GM13976 (cell line): ENCODE measurements at regions not wholly inside any gene's neighbourhood (a gene's known extent, or its start where the extent isn't known, plus 50 kb on each side); places are given as distances from the start of the nearest gene placed in this dataset.
"Not testable (repeated sequence)": the region's sequence is repeated elsewhere in the genome, so short reads cannot be mapped to it uniquely, and the experiment has no call there.

Experiments
- DNase-seq: peaks from one replicate; pipeline ENCODE4 v3.0.0; 2012; ENCODE audit warnings: low spot score
- CTCF ChIP-seq: IDR thresholded peaks from 2 replicates; pipeline ENCODE4 v1.5.1; 2012; ENCODE audit warnings: borderline replicate concordance, mild to moderate bottlenecking; ENCODE audit not compliant: insufficient read depth; ENCODE audit errors: extremely low read depth, missing control alignments, control extremely low read depth
- in situ Hi-C: fragments of 300-500 bp; cut with MboI; formaldehyde crosslinking; loops from one replicate; pipeline ENCODE4 v1.12.0; 2022; ENCODE audit warnings: low sequenced_read_pairs, mixed read lengths, inconsistent platforms; ENCODE audit not compliant: unreplicated experiment

- no peak for DNase-seq
- no peak for TF ChIP-seq CTCF
- in situ Hi-C loops: no loop called here
Observed at GRCh38 chr6:67121115-67121514, 1414.1 kb upstream of the EYS start.

GRCh38 chr6:67112120-67112519, 1405.1 kb upstream of the EYS start:
- in situ Hi-C loops: no loop called here
- no peak for TF ChIP-seq CTCF

GRCh38 chr6:67102743-67103142, 1395.7 kb upstream of the EYS start:
- no peak for DNase-seq
- no peak for TF ChIP-seq CTCF
- in situ Hi-C loops: no loop called here

More at GRCh38 chr6:67112120-67112519, 1405.1 kb upstream of the EYS start:
- DNase-seq: no peak

DNA sequence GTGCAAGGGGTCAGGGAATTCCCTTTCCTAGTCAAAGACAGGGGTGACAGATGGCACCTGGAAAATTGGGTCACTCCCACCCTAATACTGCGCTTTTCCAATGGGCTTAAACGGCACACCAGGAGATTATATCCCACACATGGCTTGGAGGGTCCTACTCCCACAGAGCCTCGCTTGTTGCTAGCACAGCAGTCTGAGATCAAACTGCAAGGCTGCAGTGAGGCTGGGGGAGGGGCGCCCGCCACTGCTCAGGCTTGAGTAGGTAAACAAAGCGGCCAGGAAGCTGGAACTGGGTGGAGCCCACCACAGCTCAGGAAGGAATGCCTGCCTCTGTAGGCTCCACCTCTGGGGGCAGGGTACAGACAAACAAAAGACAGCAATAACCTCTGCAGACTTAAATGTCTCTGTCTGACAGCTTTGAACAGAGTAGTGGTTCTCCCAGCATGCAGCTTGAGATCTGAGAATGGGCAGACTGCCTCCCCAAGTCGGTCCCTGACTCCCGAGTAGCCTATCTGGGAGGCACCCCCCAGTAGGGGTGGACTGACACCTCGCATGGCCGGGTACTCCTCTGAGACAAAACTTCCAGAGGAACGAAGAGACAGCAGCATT, 1388.7 kb upstream of the EYS start:
- DNase-seq: not testable (repeated sequence)

GRCh38 chr6:67094431-67094946, 1387.5 kb upstream of the EYS start:
- TF ChIP-seq CTCF: no peak
- no peak for DNase-seq
- in situ Hi-C loops: no loop called here

More for the DNA sequence above, 1388.7 kb upstream of the EYS start:
- in situ Hi-C loops: not testable (repeated sequence)

DNA sequence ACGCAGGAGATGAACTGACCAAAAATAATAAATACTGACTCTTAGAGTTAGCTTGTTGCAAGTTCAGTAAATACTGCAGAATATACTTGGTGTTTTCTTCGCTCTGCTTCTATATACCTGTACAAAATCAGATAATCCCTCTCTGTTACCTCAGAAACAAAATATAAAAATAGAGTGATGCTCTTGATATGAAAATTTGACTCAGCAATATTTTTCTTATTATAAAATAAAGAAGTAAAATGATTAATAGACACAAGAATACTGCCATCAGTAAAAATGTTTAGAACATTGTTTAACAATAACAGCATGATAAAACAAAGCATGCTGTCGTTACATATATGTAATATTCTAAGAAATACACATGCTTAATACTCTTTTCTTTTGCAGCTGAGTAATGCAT, 1366.9 kb upstream of the EYS start:
- TF ChIP-seq CTCF: no peak
- no peak for DNase-seq
- in situ Hi-C loops: no loop called here

GRCh38 chr6:67068781-67069180, 1361.8 kb upstream of the EYS start:
- in situ Hi-C loops: no loop called here
- no peak for TF ChIP-seq CTCF
- DNase-seq: no peak
